Testis (tissue), 2 donors: ENCODE measurements at regions not wholly inside any gene's neighbourhood (a gene's known extent, or its start where the extent isn't known, plus 50 kb on each side); places are given as distances from the start of the nearest gene placed in this dataset.
"Not testable (repeated sequence)": the region's sequence is repeated elsewhere in the genome, so short reads cannot be mapped to it uniquely, and the experiment has no call there.

Experiments used
- CTCF ChIP-seq, 3 experiments: fragments of 450-650 bp in 2 of 3; fragments of 200-600 bp in 1 of 3; sonication (generic) in 1 of 3; IDR thresholded peaks; one replicate each; pipeline ENCODE4 v1.5.1; 2016 to 2019; ENCODE audit warnings: antibody characterized with exemption in 3 of 3, mild to moderate bottlenecking in 2 of 3, moderate library complexity in 1 of 3
- POLR2A ChIP-seq: fragments of 450-650 bp; IDR thresholded peaks from one replicate; pipeline ENCODE4 v1.6.1; 2017; ENCODE audit warnings: antibody characterized with exemption, mild to moderate bottlenecking, moderate library complexity

GRCh38 chr4:189848672-189849071, 92.0 kb upstream of the FRG1 start:
- TF ChIP-seq POLR2A; CTCF (IDR thresholded peaks at IDR 0.05): not testable (repeated sequence)
